ENCODE measurements at regions not wholly inside any gene's neighbourhood (a gene's known extent, or its start where the extent isn't known, plus 50 kb on each side); places are given as distances from the start of the nearest gene placed in this dataset.

- Histone ChIP-seq H3K27me3 (no peaks in the 10 kb centered on the region), H3K27ac (no peak overlapping the region), H3K36me3 (no peaks in the 10 kb centered on the region), H3K9me3 (ENCODE audit: low read depth) (no peaks in the 10 kb centered on the region), H3K4me3 (no peak overlapping the region), H3K4me1 (ENCODE audit: low read depth) (no peaks in the 10 kb centered on the region)
- TF ChIP-seq, protein P1, sequence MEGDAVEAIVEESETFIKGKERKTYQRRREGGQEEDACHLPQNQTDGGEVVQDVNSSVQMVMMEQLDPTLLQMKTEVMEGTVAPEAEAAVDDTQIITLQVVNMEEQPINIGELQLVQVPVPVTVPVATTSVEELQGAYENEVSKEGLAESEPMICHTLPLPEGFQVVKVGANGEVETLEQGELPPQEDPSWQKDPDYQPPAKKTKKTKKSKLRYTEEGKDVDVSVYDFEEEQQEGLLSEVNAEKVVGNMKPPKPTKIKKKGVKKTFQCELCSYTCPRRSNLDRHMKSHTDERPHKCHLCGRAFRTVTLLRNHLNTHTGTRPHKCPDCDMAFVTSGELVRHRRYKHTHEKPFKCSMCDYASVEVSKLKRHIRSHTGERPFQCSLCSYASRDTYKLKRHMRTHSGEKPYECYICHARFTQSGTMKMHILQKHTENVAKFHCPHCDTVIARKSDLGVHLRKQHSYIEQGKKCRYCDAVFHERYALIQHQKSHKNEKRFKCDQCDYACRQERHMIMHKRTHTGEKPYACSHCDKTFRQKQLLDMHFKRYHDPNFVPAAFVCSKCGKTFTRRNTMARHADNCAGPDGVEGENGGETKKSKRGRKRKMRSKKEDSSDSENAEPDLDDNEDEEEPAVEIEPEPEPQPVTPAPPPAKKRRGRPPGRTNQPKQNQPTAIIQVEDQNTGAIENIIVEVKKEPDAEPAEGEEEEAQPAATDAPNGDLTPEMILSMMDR (IDR thresholded peaks at IDR 0.05; ENCODE audit: low read depth, low read length): no peak
- DNase-seq (ENCODE audit: low read depth in 1 of 2, low spot score in 1 of 2): no peak
These were observed 154.2 kb upstream of the DEPDC1 start for GRCh38 chr1:68651115-68651514.

DNA sequence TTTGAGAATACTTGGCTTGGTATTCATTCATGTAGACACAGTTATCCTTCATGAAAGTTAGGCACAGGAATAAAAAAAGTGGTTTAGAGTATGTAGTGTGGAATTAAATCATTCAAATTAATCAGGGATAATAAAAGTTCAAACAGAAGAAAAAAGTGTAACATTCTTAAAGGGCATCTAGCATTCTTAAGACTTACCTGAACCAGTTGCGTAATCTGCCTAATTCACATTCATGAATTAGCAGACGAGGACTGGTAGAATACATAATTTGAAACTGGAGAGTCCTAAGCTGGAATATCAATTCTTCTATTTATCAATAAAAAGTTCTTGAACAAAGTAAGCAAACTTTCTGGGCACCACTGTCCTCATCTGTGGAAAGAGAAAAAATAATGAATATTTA lies 157.0 kb upstream of the DEPDC1 start:
- no peaks in the 10 kb centered on the region for H3K4me1 ChIP-seq (ENCODE audit: low read depth)
- no peak overlapping the region for H3K27ac ChIP-seq
- TF ChIP-seq, protein P1 (IDR thresholded peaks at IDR 0.05; ENCODE audit: low read depth, low read length): no peak
- no peaks in the 10 kb centered on the region for H3K27me3 ChIP-seq
- no peaks in the 10 kb centered on the region for H3K36me3 ChIP-seq
- no peaks in the 10 kb centered on the region for H3K9me3 ChIP-seq (ENCODE audit: low read depth)
- no peak overlapping the region for H3K4me3 ChIP-seq
- DNase-seq (ENCODE audit: low read depth in 1 of 2, low spot score in 1 of 2): no peak

GRCh38 chr1:68673771-68674170 lies 176.9 kb upstream of the DEPDC1 start:
- no peaks in the 10 kb centered on the region for H3K4me1 ChIP-seq (ENCODE audit: low read depth)
- H3K4me3 ChIP-seq: no peak overlapping the region
- H3K27ac ChIP-seq: no peak overlapping the region
- H3K36me3 ChIP-seq: no peaks in the 10 kb centered on the region
- DNase-seq (ENCODE audit: low read depth in 1 of 2, low spot score in 1 of 2): peak in 1 of 2 donors; percentile 5
- TF ChIP-seq, protein P1 (IDR thresholded peaks at IDR 0.05; ENCODE audit: low read depth, low read length): no peak
- H3K9me3 ChIP-seq (ENCODE audit: low read depth): no peaks in the 10 kb centered on the region
- no peaks in the 10 kb centered on the region for H3K27me3 ChIP-seq

DNA sequence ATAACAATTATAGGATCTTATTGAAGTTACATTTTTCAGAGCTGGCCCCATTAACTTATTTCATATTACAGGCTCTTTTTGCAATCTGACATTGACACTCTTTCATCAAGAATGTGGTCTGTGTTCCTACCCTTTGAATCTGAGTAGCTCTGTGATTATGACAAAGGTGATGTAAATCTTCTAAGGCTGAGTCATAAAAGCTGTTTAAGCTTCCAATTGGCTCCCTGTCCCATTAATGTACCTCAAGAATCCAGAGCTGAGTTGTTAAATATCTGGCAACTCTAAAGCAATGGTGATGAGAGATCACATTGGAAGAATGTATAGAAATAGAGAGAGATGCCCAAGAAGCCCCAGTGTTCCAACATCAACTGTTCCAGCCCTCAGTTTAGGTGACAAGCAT lies 178.5 kb upstream of the DEPDC1 start:
- DNase-seq (ENCODE audit: low read depth in 1 of 2, low spot score in 1 of 2): no peak
- H3K36me3 ChIP-seq: no peaks in the 10 kb centered on the region
- no peak overlapping the region for H3K4me3 ChIP-seq
- H3K4me1 ChIP-seq (ENCODE audit: low read depth): no peaks in the 10 kb centered on the region
- no peak overlapping the region for H3K27ac ChIP-seq
- TF ChIP-seq, protein P1 (IDR thresholded peaks at IDR 0.05; ENCODE audit: low read depth, low read length): no peak
- H3K9me3 ChIP-seq (ENCODE audit: low read depth): no peaks in the 10 kb centered on the region
- no peaks in the 10 kb centered on the region for H3K27me3 ChIP-seq

DNA sequence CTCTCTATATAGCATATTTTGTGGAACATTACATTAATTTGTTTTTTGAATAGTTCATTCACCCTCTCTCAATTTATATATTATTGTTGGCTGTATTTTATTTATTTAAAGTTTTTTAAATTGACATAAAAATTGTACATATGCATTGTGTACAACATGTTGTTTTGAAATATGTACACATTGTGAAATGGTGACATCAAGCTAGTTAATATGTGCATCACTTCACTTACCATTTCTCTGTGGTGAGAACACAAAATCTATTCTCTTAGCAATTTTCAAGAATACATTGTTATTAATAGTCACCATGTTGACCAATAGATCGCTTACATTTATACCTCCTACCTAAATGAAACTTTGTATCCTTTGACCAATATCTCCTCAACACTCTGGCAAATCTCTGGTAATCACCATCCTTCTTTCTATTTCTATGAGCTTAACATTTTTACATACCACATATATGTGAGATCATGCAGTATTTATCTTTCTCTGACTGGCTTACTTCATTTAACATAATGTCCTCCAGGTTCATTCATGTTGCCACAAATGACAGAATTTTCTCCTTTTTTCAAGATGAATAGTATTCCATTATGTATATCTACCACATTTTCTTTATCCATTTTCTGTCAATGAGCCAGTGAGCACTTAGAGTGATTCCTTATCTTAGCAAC lies 180.9 kb upstream of the DEPDC1 start:
- H3K4me3 ChIP-seq: no peak overlapping the region
- H3K36me3 ChIP-seq: no peaks in the 10 kb centered on the region
- H3K9me3 ChIP-seq (ENCODE audit: low read depth): no peaks in the 10 kb centered on the region
- TF ChIP-seq, protein P1 (IDR thresholded peaks at IDR 0.05; ENCODE audit: low read depth, low read length): no peak
- H3K4me1 ChIP-seq (ENCODE audit: low read depth): no peaks in the 10 kb centered on the region
- H3K27ac ChIP-seq: no peak overlapping the region
- no peaks in the 10 kb centered on the region for H3K27me3 ChIP-seq
- DNase-seq (ENCODE audit: low read depth in 1 of 2, low spot score in 1 of 2): no peak

All from cardiac muscle cell (in vitro differentiated cells and primary cell).